ENCODE measurements at regions not wholly inside any gene's neighbourhood (a gene's known extent, or its start where the extent isn't known, plus 50 kb on each side); places are given as distances from the start of the nearest gene placed in this dataset.

GRCh38 chr4:179626687-179627086 lies 2184.4 kb upstream of the AGA start:
- H3K4me3 ChIP-seq (ENCODE audit: low read depth, low read length), result no peak overlapping the region
- TF ChIP-seq CTCF (IDR thresholded peaks at IDR 0.05; ENCODE audit: low read depth, low read length), result no peak
- DNase-seq (ENCODE audit: low read depth, low spot score), result no peak
- in situ Hi-C loops (cut with HindIII; ENCODE audit: low sequenced_read_pairs), result no loop called here

- DNase-seq (ENCODE audit: low read depth, low spot score), result no peak
- H3K4me3 ChIP-seq (ENCODE audit: low read depth, low read length), result no peak overlapping the region
- no peak for TF ChIP-seq CTCF (IDR thresholded peaks at IDR 0.05; ENCODE audit: low read depth, low read length)
- in situ Hi-C loops (cut with HindIII; ENCODE audit: low sequenced_read_pairs), result no loop called here
Observed at GRCh38 chr4:179631321-179631720, 2189.1 kb upstream of the AGA start.

GRCh38 chr4:179634862-179635261 lies 2192.6 kb upstream of the AGA start:
- TF ChIP-seq CTCF (IDR thresholded peaks at IDR 0.05; ENCODE audit: low read depth, low read length), result no peak
- no peak overlapping the region for H3K4me3 ChIP-seq (ENCODE audit: low read depth, low read length)
- DNase-seq (ENCODE audit: low read depth, low spot score), result no peak
- in situ Hi-C loops (cut with HindIII; ENCODE audit: low sequenced_read_pairs), result no loop called here

- H3K4me3 ChIP-seq (ENCODE audit: low read depth, low read length), result no peak overlapping the region
- in situ Hi-C loops (cut with HindIII; ENCODE audit: low sequenced_read_pairs), result no loop called here
- TF ChIP-seq CTCF (IDR thresholded peaks at IDR 0.05; ENCODE audit: low read depth, low read length), result no peak
- peak; percentile 21 for DNase-seq (ENCODE audit: low read depth, low spot score)
Observed at GRCh38 chr4:179662522-179662921, 2220.3 kb upstream of the AGA start.

- no peak for DNase-seq (ENCODE audit: low read depth, low spot score)
- no peak overlapping the region for H3K4me3 ChIP-seq (ENCODE audit: low read depth, low read length)
- no peak for TF ChIP-seq CTCF (IDR thresholded peaks at IDR 0.05; ENCODE audit: low read depth, low read length)
- in situ Hi-C loops (cut with HindIII; ENCODE audit: low sequenced_read_pairs), result no loop called here
Observed at GRCh38 chr4:179663641-179664429, 2221.6 kb upstream of the AGA start.

GRCh38 chr4:179664430-179665027 lies 2222.3 kb upstream of the AGA start:
- DNase-seq (ENCODE audit: low read depth, low spot score), result no peak
- in situ Hi-C loops (cut with HindIII; ENCODE audit: low sequenced_read_pairs), result no loop called here
- no peak overlapping the region for H3K4me3 ChIP-seq (ENCODE audit: low read depth, low read length)
- no peak for TF ChIP-seq CTCF (IDR thresholded peaks at IDR 0.05; ENCODE audit: low read depth, low read length)

Measured in astrocyte of the spinal cord (primary cell).